HL-60 (cell line): ENCODE measurements at regions not wholly inside any gene's neighbourhood (a gene's known extent, or its start where the extent isn't known, plus 50 kb on each side); places are given as distances from the start of the nearest gene placed in this dataset.

Experiments used
- GABPA ChIP-seq: IDR thresholded peaks from 2 replicates; pipeline ENCODE4 v1.6.1; 2012; ENCODE audit warnings: low read depth
- TF ChIP-seq, protein P1 (sequence below): IDR thresholded peaks from one replicate; pipeline ENCODE4 v1.5.1; 2011; ENCODE audit warnings: low read length, control low read depth, inconsistent platforms; ENCODE audit not compliant: insufficient read depth

DNA sequence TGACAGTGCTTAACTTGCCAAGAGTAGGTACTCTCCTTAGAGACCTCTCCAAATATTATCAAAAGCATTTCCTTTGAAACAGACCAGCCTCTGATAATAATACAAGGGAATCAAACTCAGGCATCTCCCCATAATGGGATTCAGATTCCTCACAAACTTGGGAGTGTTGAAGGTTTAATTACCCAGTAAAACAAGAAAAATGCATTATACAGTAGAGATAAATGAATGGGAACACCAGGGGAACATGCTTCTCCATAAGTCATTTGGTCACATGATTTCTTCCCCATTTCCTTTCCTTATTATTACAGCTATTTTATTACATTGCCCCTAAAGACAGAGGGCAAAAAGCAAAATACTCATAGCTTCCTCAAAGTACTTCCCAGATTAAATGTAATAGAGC lies 325.0 kb upstream of the CDIN1 start:
- TF ChIP-seq, protein P1, sequence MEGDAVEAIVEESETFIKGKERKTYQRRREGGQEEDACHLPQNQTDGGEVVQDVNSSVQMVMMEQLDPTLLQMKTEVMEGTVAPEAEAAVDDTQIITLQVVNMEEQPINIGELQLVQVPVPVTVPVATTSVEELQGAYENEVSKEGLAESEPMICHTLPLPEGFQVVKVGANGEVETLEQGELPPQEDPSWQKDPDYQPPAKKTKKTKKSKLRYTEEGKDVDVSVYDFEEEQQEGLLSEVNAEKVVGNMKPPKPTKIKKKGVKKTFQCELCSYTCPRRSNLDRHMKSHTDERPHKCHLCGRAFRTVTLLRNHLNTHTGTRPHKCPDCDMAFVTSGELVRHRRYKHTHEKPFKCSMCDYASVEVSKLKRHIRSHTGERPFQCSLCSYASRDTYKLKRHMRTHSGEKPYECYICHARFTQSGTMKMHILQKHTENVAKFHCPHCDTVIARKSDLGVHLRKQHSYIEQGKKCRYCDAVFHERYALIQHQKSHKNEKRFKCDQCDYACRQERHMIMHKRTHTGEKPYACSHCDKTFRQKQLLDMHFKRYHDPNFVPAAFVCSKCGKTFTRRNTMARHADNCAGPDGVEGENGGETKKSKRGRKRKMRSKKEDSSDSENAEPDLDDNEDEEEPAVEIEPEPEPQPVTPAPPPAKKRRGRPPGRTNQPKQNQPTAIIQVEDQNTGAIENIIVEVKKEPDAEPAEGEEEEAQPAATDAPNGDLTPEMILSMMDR, result no peak
- no peak for TF ChIP-seq GABPA
